ENCODE measurements at regions not wholly inside any gene's neighbourhood (a gene's known extent, or its start where the extent isn't known, plus 50 kb on each side); places are given as distances from the start of the nearest gene placed in this dataset.

DNA sequence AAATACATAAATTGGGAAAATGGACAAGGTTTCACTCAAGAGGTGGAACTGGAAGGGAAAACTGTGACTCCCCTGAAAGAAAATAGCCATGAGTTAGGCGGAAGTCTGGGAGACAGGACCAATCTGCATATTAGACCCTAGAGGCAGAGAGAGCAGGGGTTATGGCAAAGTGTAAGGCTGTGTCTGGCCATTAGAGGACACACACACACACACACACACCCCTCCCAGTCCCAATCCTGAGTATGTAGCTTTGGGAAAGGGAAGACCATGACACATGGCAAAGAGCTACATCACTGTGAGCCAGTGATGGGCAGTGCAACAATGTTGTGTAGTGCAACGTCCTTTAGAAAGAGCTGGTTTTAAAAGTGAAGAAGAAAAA lies 479.9 kb upstream of the NXPH2 start (continued):
- TF ChIP-seq, protein P1, sequence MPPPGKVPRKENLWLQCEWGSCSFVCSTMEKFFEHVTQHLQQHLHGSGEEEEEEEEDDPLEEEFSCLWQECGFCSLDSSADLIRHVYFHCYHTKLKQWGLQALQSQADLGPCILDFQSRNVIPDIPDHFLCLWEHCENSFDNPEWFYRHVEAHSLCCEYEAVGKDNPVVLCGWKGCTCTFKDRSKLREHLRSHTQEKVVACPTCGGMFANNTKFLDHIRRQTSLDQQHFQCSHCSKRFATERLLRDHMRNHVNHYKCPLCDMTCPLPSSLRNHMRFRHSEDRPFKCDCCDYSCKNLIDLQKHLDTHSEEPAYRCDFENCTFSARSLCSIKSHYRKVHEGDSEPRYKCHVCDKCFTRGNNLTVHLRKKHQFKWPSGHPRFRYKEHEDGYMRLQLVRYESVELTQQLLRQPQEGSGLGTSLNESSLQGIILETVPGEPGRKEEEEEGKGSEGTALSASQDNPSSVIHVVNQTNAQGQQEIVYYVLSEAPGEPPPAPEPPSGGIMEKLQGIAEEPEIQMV (tag; conservative IDR thresholded peaks at IDR 0.05; ENCODE audit: low read depth): no peak
- TF ChIP-seq HSF4 (CRISPR knock-in tag; IDR thresholded peaks at IDR 0.05; ENCODE audit: borderline replicate concordance): no peak
- TF ChIP-seq SAFB (IDR thresholded peaks at IDR 0.05; ENCODE audit: borderline replicate concordance, low read depth, low read length): no peak

DNA sequence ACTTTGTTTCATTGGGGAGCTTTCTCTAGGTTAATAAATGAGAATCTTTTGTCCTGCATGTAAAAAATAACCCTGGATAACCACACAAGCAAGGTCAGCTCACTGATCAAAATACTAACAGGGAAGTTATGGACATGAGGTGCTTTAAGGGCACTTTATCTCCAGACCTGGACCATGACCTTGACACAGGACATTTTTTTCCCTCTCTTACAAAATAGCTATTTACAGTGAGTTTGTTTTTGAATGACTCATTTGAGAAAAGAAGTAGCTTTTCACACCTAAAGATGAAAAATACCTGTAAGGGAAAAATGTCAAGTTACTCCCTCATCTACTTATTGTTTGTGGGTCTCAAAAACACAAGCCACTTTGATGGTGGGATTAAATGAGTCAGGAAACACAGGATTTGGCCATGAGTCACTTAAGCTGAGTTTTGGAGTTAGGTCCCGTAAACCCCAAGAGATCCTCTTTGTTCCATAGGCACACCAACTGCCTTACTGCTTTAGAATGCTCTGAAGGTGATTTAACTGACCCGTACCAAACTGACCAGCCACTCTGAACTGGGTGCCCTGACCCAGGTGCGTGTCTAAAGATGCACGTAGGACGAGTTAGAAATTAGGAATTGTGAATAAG lies 479.3 kb upstream of the NXPH2 start:
- FAIRE-seq (no peak), DNase-seq (ENCODE audit: extremely low read depth in 1 of 4, low spot score in 3 of 4) (no peak), ATAC-seq (no peak)
- no peak overlapping the region for H3K4me3 ChIP-seq
- POLR2A ChIA-PET: no interaction called here
- no peak overlapping the region for H3K27ac ChIP-seq (ENCODE audit: extremely low read depth, low read depth, low read length)
- no peaks in the 10 kb centered on the region for H3K79me2 ChIP-seq (ENCODE audit: control insufficient read depth, insufficient read depth, low read length)
- no peaks in the 10 kb centered on the region for H3K27me3 ChIP-seq (ENCODE audit: control insufficient read depth in 2 of 2, insufficient read depth in 2 of 2, low read length in 2 of 2)
- no TSS peak for BruUV-seq (replicated peaks)
- no peaks in the 10 kb centered on the region for H4K20me1 ChIP-seq (replicated peaks; ENCODE audit: control insufficient read depth, insufficient read depth, low read length)
- H3K9me1 ChIP-seq (ENCODE audit: control insufficient read depth, insufficient read depth, low read length): no peaks in the 10 kb centered on the region
- TF ChIP-seq ZNF282 (CRISPR knock-in tag; IDR thresholded peaks at IDR 0.05): no peak
- TF ChIP-seq ATF1 (CRISPR knock-in tag; IDR thresholded peaks at IDR 0.05): no peak
- no peak for TF ChIP-seq ATF1 (tag; IDR thresholded peaks at IDR 0.05)
- TF ChIP-seq HEY1 (CRISPR knock-in tag; IDR thresholded peaks at IDR 0.05; ENCODE audit: borderline replicate concordance): no peak
- no peak for TF ChIP-seq TRIM24 (IDR thresholded peaks at IDR 0.05)
- no peak for TF ChIP-seq TCF7L2 (IDR thresholded peaks at IDR 0.05; ENCODE audit: low read depth, low read length)
- no peak for TF ChIP-seq HDAC8 (tag; IDR thresholded peaks at IDR 0.05)
- TF ChIP-seq HMGN3 (IDR thresholded peaks at IDR 0.05; ENCODE audit: borderline replicate concordance, extremely low read depth, insufficient read length, low read depth, low read length): no peak
- TF ChIP-seq RBM14 (IDR thresholded peaks at IDR 0.05; ENCODE audit: borderline replicate concordance, insufficient read depth, low read depth, low read length): no peak
- TF ChIP-seq, protein P2, sequence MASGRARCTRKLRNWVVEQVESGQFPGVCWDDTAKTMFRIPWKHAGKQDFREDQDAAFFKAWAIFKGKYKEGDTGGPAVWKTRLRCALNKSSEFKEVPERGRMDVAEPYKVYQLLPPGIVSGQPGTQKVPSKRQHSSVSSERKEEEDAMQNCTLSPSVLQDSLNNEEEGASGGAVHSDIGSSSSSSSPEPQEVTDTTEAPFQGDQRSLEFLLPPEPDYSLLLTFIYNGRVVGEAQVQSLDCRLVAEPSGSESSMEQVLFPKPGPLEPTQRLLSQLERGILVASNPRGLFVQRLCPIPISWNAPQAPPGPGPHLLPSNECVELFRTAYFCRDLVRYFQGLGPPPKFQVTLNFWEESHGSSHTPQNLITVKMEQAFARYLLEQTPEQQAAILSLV (tag; IDR thresholded peaks at IDR 0.05): no peak
- H3K9me3 ChIP-seq (replicated peaks; ENCODE audit: control insufficient read depth, insufficient read depth, low read depth, low read length): no peaks in the 10 kb centered on the region; the same call in 1 of the 2 replicates
- no peaks in the 10 kb centered on the region for H3K36me3 ChIP-seq (ENCODE audit: control insufficient read depth, insufficient read depth, low read length)
- H3K4me1 ChIP-seq (replicated peaks in 1 of 2; ENCODE audit: control insufficient read depth in 2 of 2, insufficient read depth in 2 of 2, low read length in 2 of 2): no peaks in the 10 kb centered on the region
- in situ Hi-C loops (cut with MboI): no loop called here
- CTCF ChIA-PET (ENCODE audit: low intra/inter-chr PET ratio): no interaction called here
- H2AFZ ChIP-seq (ENCODE audit: low read depth, low read length): no peak overlapping the region
- 1% methylated on average over 5 of the region's 5 CpGs for WGBS (ENCODE audit: insufficient coverage, low coverage, missing lambda C conversion rate)
- H3K4me2 ChIP-seq (ENCODE audit: insufficient read depth, low read length): no peak overlapping the region
- intact Hi-C loops (cut with micrococcal nuclease): no loop called here
- H3K9ac ChIP-seq (ENCODE audit: insufficient read depth in 1 of 2, low read depth in 2 of 2, low read length in 2 of 2): no peak overlapping the region
